OCI-LY1 (cell line): ENCODE measurements at regions not wholly inside any gene's neighbourhood (a gene's known extent, or its start where the extent isn't known, plus 50 kb on each side); places are given as distances from the start of the nearest gene placed in this dataset.

Experiments
- H2AFZ ChIP-seq: fragments of 200-600 bp; sonication (generic), shearing (Covaris generic); 2 replicates; pipeline ENCODE4 v1.6.0; 2014; ENCODE audit warnings: antibody characterized with exemption, mild to moderate bottlenecking, low read length
- H3F3A ChIP-seq: fragments of 200-600 bp; sonication (generic), shearing (Covaris generic); 2 replicates; pipeline ENCODE4 v1.6.0; 2014; ENCODE audit warnings: mild to moderate bottlenecking, antibody characterized with exemption, low read length, moderate library complexity; ENCODE audit not compliant: insufficient read depth
- H3K27ac ChIP-seq: fragments of 200-600 bp; sonication (generic); 2 replicates; pipeline ENCODE4 v1.5.1; 2014; ENCODE audit warnings: low read length, mixed run types, mild to moderate bottlenecking, low read depth; ENCODE audit not compliant: poor library complexity, severe bottlenecking
- H3K27me3 ChIP-seq: fragments of 200-600 bp; sonication (generic); 2 replicates; pipeline ENCODE4 v1.6.0; 2014; ENCODE audit warnings: antibody characterized with exemption, mild to moderate bottlenecking, low read length, moderate library complexity; ENCODE audit not compliant: insufficient read depth
- H3K36me3 ChIP-seq: fragments of 200-600 bp; sonication (generic); 2 replicates; pipeline ENCODE4 v1.6.1; 2014; ENCODE audit warnings: mild to moderate bottlenecking, antibody characterized with exemption, low read length, moderate library complexity, mixed read lengths; ENCODE audit not compliant: insufficient read depth
- H3K4me1 ChIP-seq: fragments of 200-600 bp; sonication (generic); 2 replicates; pipeline ENCODE4 v1.5.1; 2014; ENCODE audit warnings: mild to moderate bottlenecking, low read length, moderate library complexity; ENCODE audit not compliant: insufficient read depth, severe bottlenecking
- H3K4me2 ChIP-seq: fragments of 200-600 bp; sonication (generic), shearing (Covaris generic); 2 replicates; pipeline ENCODE4 v1.6.1; 2014; ENCODE audit warnings: low read length
- H3K4me3 ChIP-seq: fragments of 200-600 bp; sonication (generic); 2 replicates; pipeline ENCODE4 v1.5.1; 2014; ENCODE audit warnings: low read length, low read depth, mild to moderate bottlenecking, mixed read lengths; ENCODE audit not compliant: poor library complexity, severe bottlenecking
- H3K79me2 ChIP-seq: fragments of 200-600 bp; shearing (Covaris generic); 2 replicates; pipeline ENCODE4 v1.6.1; 2016; ENCODE audit warnings: mixed run types, low read length, mixed read lengths; ENCODE audit not compliant: insufficient read depth
- H3K9ac ChIP-seq: fragments of 200-600 bp; sonication (generic), shearing (Covaris generic); 2 replicates; pipeline ENCODE4 v1.6.1; 2014; ENCODE audit warnings: mild to moderate bottlenecking, low read length, mixed read lengths
- H3K9me2 ChIP-seq: fragments of 200-600 bp; sonication (generic), shearing (Covaris generic); 2 replicates; pipeline ENCODE4 v1.6.1; 2014; ENCODE audit warnings: low read depth, mild to moderate bottlenecking, low read length, mixed read lengths
- H3K9me3 ChIP-seq: fragments of 200-600 bp; shearing (Covaris generic); 2 replicates; pipeline ENCODE4 v1.6.1; 2014; ENCODE audit warnings: low read length, mixed read lengths
- H4K20me1 ChIP-seq: fragments of 200-600 bp; sonication (generic), shearing (Covaris generic); 2 replicates; pipeline ENCODE4 v1.6.0; 2016; ENCODE audit warnings: mild to moderate bottlenecking, low read length; ENCODE audit not compliant: insufficient read depth
- CTCF ChIP-seq: fragments of 200-600 bp; sonication (generic), shearing (Covaris generic); IDR thresholded peaks from 2 replicates; pipeline ENCODE4 v1.5.1; 2017; ENCODE audit warnings: mild to moderate bottlenecking, antibody characterized with exemption, low read length, moderate library complexity, mixed read lengths
- EZH2 ChIP-seq: fragments of 200-600 bp; sonication (generic), shearing (Covaris generic); IDR thresholded peaks from 2 replicates; pipeline ENCODE4 v1.8.0; 2017; ENCODE audit warnings: borderline replicate concordance, mixed run types, mild to moderate bottlenecking, antibody characterized with exemption, low read length, moderate library complexity, mixed read lengths

GRCh38 chr3:193842029-193842798, 249.2 kb downstream of the OPA1 start:
- Histone ChIP-seq H3K36me3 (no peaks in the 10 kb centered on the region), H3K79me2 (no peaks in the 10 kb centered on the region), H3K4me3 (no peak overlapping the region), H3K9ac (no peak overlapping the region), H3K27me3 (no peaks in the 10 kb centered on the region), H4K20me1 (no peaks in the 10 kb centered on the region), H2AFZ (no peak overlapping the region), H3K4me1 (peaks cover 4% of the 10 kb centered on the region), H3K9me2 (no peaks in the 10 kb centered on the region), H3K4me2 (no peak overlapping the region), H3F3A (no peaks in the 10 kb centered on the region), H3K27ac (no peak overlapping the region), H3K9me3 (no peaks in the 10 kb centered on the region)
- no peak for TF ChIP-seq CTCF
- TF ChIP-seq EZH2: no peak

GRCh38 chr3:193842832-193843473, 249.9 kb downstream of the OPA1 start:
- Histone ChIP-seq H3K9ac (no peak overlapping the region), H2AFZ (no peak overlapping the region), H3K9me2 (no peaks in the 10 kb centered on the region), H3K9me3 (no peaks in the 10 kb centered on the region), H3K4me2 (no peak overlapping the region), H3K4me3 (no peak overlapping the region), H3K4me1 (peaks cover 4% of the 10 kb centered on the region), H3K36me3 (no peaks in the 10 kb centered on the region), H3K27me3 (no peaks in the 10 kb centered on the region), H3F3A (no peaks in the 10 kb centered on the region), H4K20me1 (no peaks in the 10 kb centered on the region), H3K27ac (no peak overlapping the region), H3K79me2 (no peaks in the 10 kb centered on the region)
- TF ChIP-seq CTCF (no peak), EZH2 (no peak)

GRCh38 chr3:193843474-193844301, 250.7 kb downstream of the OPA1 start:
- Histone ChIP-seq H3F3A (no peaks in the 10 kb centered on the region), H3K9ac (no peak overlapping the region), H3K27ac (no peak overlapping the region), H2AFZ (no peak overlapping the region), H4K20me1 (no peaks in the 10 kb centered on the region), H3K4me2 (no peak overlapping the region), H3K36me3 (no peaks in the 10 kb centered on the region), H3K4me1 (peaks cover 4% of the 10 kb centered on the region), H3K9me2 (no peaks in the 10 kb centered on the region), H3K27me3 (no peaks in the 10 kb centered on the region), H3K79me2 (no peaks in the 10 kb centered on the region), H3K4me3 (no peak overlapping the region), H3K9me3 (no peaks in the 10 kb centered on the region)
- no peak for TF ChIP-seq EZH2
- TF ChIP-seq CTCF: no peak
